CD14-positive monocyte (primary cell): ENCODE measurements at regions not wholly inside any gene's neighbourhood (a gene's known extent, or its start where the extent isn't known, plus 50 kb on each side); places are given as distances from the start of the nearest gene placed in this dataset.
"Not testable (repeated sequence)": the region's sequence is repeated elsewhere in the genome, so short reads cannot be mapped to it uniquely, and the experiment has no call there.

ENCODE experiments used
- DNase-seq, 3 donors: peaks; one replicate each; pipeline ENCODE4 v3.0.0-alpha.2; 2011 to 2022
- H2AFZ ChIP-seq: 2 replicates; pipeline ENCODE4 v1.6.0; 2012; ENCODE audit warnings: mild to moderate bottlenecking, low read depth, low read length, inconsistent platforms; ENCODE audit not compliant: insufficient read depth, poor library complexity, severe bottlenecking
- H3K27ac ChIP-seq, 2 donors: 1 replicate in 1 of 2; 2 replicates in 1 of 2; pipeline ENCODE4 v1.5.1; 2012 to 2013; ENCODE audit warnings: low read length in 2 of 2, control low read depth in 1 of 2, inconsistent platforms in 1 of 2, low read depth in 1 of 2, mild to moderate bottlenecking in 1 of 2
- H3K27me3 ChIP-seq, 2 donors: one replicate each; pipeline versions ENCODE4 v1.6.0 to v1.6.1; 2011 to 2013; ENCODE audit warnings: low read length in 2 of 2; ENCODE audit not compliant: control insufficient read depth in 2 of 2, insufficient read depth in 2 of 2
- H3K36me3 ChIP-seq, 2 donors: replicated peaks in 1 of 2; 1 replicate in 1 of 2; 2 replicates in 1 of 2; pipeline versions ENCODE4 v1.5.1 to v1.6.1; 2012 to 2013; ENCODE audit warnings: low read length in 2 of 2, control low read depth in 1 of 2, inconsistent platforms in 1 of 2, mild to moderate bottlenecking in 1 of 2; ENCODE audit not compliant: insufficient read depth in 2 of 2, control insufficient read depth in 1 of 2
- H3K4me1 ChIP-seq, 2 donors: 1 replicate in 1 of 2; 2 replicates in 1 of 2; pipeline versions ENCODE4 v1.5.1 to v1.6.1; 2012 to 2013; ENCODE audit warnings: low read length in 2 of 2, control low read depth in 1 of 2, inconsistent platforms in 1 of 2, mild to moderate bottlenecking in 1 of 2, moderate library complexity in 1 of 2; ENCODE audit not compliant: insufficient read depth in 2 of 2, control insufficient read depth in 1 of 2
- H3K4me2 ChIP-seq: replicated peaks from 2 replicates; pipeline ENCODE3; 2012; ENCODE audit warnings: low read length, moderate library complexity, mild to moderate bottlenecking; ENCODE audit not compliant: poor library complexity, severe bottlenecking; ENCODE audit errors: extremely low read depth
- H3K4me3 ChIP-seq, 3 experiments: fragments of 200-600 bp in 1 of 3; sonication (generic) in 1 of 3; replicated peaks in 1 of 3; 1 replicate in 2 of 3; 2 replicates in 1 of 3; pipeline ENCODE4 v1.5.1; 2011 to 2013; ENCODE audit warnings: low read length in 3 of 3, mild to moderate bottlenecking in 3 of 3, control low read depth in 2 of 3, low read depth in 2 of 3, inconsistent platforms in 1 of 3, moderate library complexity in 1 of 3
- H3K79me2 ChIP-seq: 2 replicates; pipeline ENCODE4 v1.6.0; 2012; ENCODE audit warnings: mild to moderate bottlenecking, control low read depth, inconsistent platforms, low read length, moderate library complexity; ENCODE audit not compliant: insufficient read depth
- H3K9ac ChIP-seq: 2 replicates; pipeline ENCODE4 v1.6.0; 2017; ENCODE audit warnings: low read length, mild to moderate bottlenecking; ENCODE audit not compliant: insufficient read depth, poor library complexity, severe bottlenecking
- H3K9me3 ChIP-seq, 2 donors: replicated peaks in 1 of 2; 1 replicate in 1 of 2; 2 replicates in 1 of 2; pipeline versions ENCODE4 v1.5.1 to v1.6.1; 2012 to 2013; ENCODE audit warnings: low read length in 2 of 2, control low read depth in 1 of 2; ENCODE audit not compliant: control insufficient read depth in 1 of 2, insufficient read depth in 1 of 2
- H4K20me1 ChIP-seq: 2 replicates; pipeline ENCODE4 v1.6.0; 2012; ENCODE audit warnings: mild to moderate bottlenecking, low read length, control low read depth, moderate library complexity; ENCODE audit not compliant: insufficient read depth
- H3K27ac Mint-ChIP-seq, 7 donors: one replicate each; pipeline ENCODE4 v1.8.0; 2020; ENCODE audit warnings: mild to moderate bottlenecking in 7 of 7, mixed read lengths in 7 of 7, moderate library complexity in 6 of 7, inconsistent platforms in 2 of 7
- H3K27me3 Mint-ChIP-seq, 3 donors: one replicate each; pipeline ENCODE4 v1.8.0; 2021 to 2022; ENCODE audit warnings: low read depth in 3 of 3, mild to moderate bottlenecking in 3 of 3, mixed read lengths in 3 of 3, moderate library complexity in 3 of 3, inconsistent platforms in 1 of 3
- H3K36me3 Mint-ChIP-seq, 2 donors: one replicate each; pipeline ENCODE4 v1.8.0; 2020; ENCODE audit warnings: mixed read lengths in 2 of 2, inconsistent platforms in 1 of 2, mild to moderate bottlenecking in 1 of 2
- H3K4me1 Mint-ChIP-seq: one replicate; pipeline ENCODE4 v1.8.0; 2020; ENCODE audit warnings: mild to moderate bottlenecking, mixed read lengths
- H3K4me3 Mint-ChIP-seq, 2 donors: one replicate each; pipeline ENCODE4 v1.8.0; 2020; ENCODE audit warnings: mild to moderate bottlenecking in 2 of 2, mixed read lengths in 2 of 2, moderate library complexity in 1 of 2
- H3K9me3 Mint-ChIP-seq, 7 donors: one replicate each; pipeline ENCODE4 v1.8.0; 2020 to 2022; ENCODE audit warnings: mixed read lengths in 7 of 7, mild to moderate bottlenecking in 6 of 7, moderate library complexity in 6 of 7, inconsistent platforms in 2 of 7
- CTCF ChIP-seq: fragments of 200-600 bp; IDR thresholded peaks from one replicate; pipeline ENCODE4 v1.8.0; 2022; ENCODE audit warnings: antibody characterized with exemption, mild to moderate bottlenecking
- WGBS: methylation state at CpG from one replicate; pipeline ENCODE4 v1.1.5; 2013; ENCODE audit warnings: missing lambda C conversion rate; ENCODE audit not compliant: insufficient coverage; 5-methylcytosine and 5-hydroxymethylcytosine counted together
- intact Hi-C, 2 donors: fragments of 100-400 bp; cut with micrococcal nuclease; formaldehyde crosslinking; loops; one replicate each; pipeline versions ENCODE4 v1.15.0 to v1.15.1; 2023

- H3K27me3 ChIP-seq: no peaks in the 10 kb centered on the region
- Mint-ChIP-seq H3K27ac (no peak overlapping the region), H3K36me3 (no peaks in the 10 kb centered on the region), H3K4me3 (no peak overlapping the region), H3K4me1 (no peaks in the 10 kb centered on the region), H3K27me3 (no peaks in the 10 kb centered on the region), H3K9me3 (peaks cover 3 to 23% (median 13%) of the 10 kb centered on the region in 7 donors)
- no peak overlapping the region for H3K27ac ChIP-seq
- no peaks in the 10 kb centered on the region for H3K36me3 ChIP-seq
- TF ChIP-seq CTCF: no peak
- no peaks in the 10 kb centered on the region for H3K4me1 ChIP-seq
- H4K20me1 ChIP-seq: no peaks in the 10 kb centered on the region
- H3K79me2 ChIP-seq: no peaks in the 10 kb centered on the region
- H3K4me2 ChIP-seq: no peak overlapping the region
- peaks cover 4 to 14% of the 10 kb centered on the region in 2 donors for H3K9me3 ChIP-seq
- no peak overlapping the region for H2AFZ ChIP-seq
- intact Hi-C loops: no loop called here
- H3K9ac ChIP-seq: no peak overlapping the region
- DNase-seq: no peak
- no peak overlapping the region for H3K4me3 ChIP-seq
Measured at GRCh38 chr3:173199568-173199967, 58.5 kb upstream of the SPATA16 start.

GRCh38 chr3:173194868-173195267 lies 53.8 kb upstream of the SPATA16 start:
- H3K27ac Mint-ChIP-seq, H3K79me2 ChIP-seq, H2AFZ ChIP-seq, H3K27ac ChIP-seq, H3K36me3 ChIP-seq, H3K4me1 ChIP-seq, H4K20me1 ChIP-seq, DNase-seq, H3K4me1 Mint-ChIP-seq, H3K4me2 ChIP-seq, H3K9me3 ChIP-seq, H3K27me3 Mint-ChIP-seq, H3K9ac ChIP-seq, intact Hi-C loops, H3K27me3 ChIP-seq, H3K4me3 Mint-ChIP-seq, H3K36me3 Mint-ChIP-seq, H3K4me3 ChIP-seq: not testable (repeated sequence)
- peaks cover 4 to 16% (median 8%) of the 10 kb centered on the region in 7 donors for H3K9me3 Mint-ChIP-seq
- WGBS: 100% methylated on average over 1 of the region's 2 CpGs
